ENCODE measurements at regions not wholly inside any gene's neighbourhood (a gene's known extent, or its start where the extent isn't known, plus 50 kb on each side); places are given as distances from the start of the nearest gene placed in this dataset.

DNA sequence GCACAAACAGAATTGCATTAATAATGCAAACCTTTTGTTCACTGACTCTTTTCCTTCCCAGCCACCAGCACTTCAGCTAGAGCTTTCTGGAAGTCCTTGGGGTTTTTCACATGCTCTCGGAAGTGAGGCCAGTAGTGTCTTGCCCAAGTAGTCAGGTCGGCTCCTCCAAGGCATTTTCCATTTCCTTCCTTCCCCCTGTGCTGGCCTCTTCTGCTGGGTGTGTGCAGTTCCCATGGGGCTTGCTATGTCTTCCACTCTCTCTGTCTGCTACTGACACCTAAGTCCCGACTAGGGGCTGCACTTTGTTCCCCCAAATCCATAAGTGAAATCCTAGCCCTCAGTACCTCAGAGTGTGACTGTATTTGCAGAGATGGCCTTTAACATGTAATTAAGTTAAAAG lies 175.6 kb upstream of the BMPER start:
- TF ChIP-seq MAX (IDR thresholded peaks at IDR 0.05) (no peak), SP1 (IDR thresholded peaks at IDR 0.05; ENCODE audit: low read depth) (no peak), EZH2 (IDR thresholded peaks at IDR 0.05) (no peak), ATF3 (IDR thresholded peaks at IDR 0.05) (no peak), CTCF (IDR thresholded peaks at IDR 0.05 in 2 of 3, conservative IDR thresholded peaks at IDR 0.05 in 1 of 3; ENCODE audit: borderline replicate concordance in 1 of 3, insufficient read depth in 1 of 3, low read depth in 2 of 3, low read length in 2 of 3) (no peak), FOSL1 (IDR thresholded peaks at IDR 0.05; ENCODE audit: low read depth) (no peak)

Data from HCT116 (cell line).